C4-2B (cell line): ENCODE measurements at regions not wholly inside any gene's neighbourhood (a gene's known extent, or its start where the extent isn't known, plus 50 kb on each side); places are given as distances from the start of the nearest gene placed in this dataset.

Source experiments
- ZFX ChIP-seq: fragments of 450-650 bp; IDR thresholded peaks from 2 replicates; pipeline ENCODE4 v1.6.1; 2017
- TF ChIP-seq, protein P1 (sequence below): fragments of 450-650 bp; conservative IDR thresholded peaks from 2 replicates; pipeline ENCODE4 v1.5.1; 2017; ENCODE audit warnings: mild to moderate bottlenecking

DNA sequence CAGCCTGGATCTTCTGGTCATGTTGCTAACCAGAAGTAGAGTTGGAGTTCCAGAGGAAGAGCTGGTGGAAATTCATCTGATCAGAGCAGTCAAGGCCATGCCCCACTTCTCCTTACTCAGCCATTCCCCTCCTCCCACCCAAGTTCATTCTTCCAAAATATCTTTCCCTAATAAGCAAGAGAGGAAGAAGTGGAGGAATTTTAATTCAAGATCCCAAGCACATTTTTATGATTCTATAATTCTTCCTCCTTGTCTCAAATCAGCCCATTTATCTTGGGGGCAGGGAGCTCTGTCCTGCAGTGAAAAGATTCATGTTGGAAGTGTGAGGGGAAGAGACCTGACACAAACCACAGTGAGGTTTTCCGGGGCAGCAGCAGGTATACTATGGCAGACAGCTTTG is 85.0 kb upstream of the GALNT15 start:
- TF ChIP-seq, protein P1, sequence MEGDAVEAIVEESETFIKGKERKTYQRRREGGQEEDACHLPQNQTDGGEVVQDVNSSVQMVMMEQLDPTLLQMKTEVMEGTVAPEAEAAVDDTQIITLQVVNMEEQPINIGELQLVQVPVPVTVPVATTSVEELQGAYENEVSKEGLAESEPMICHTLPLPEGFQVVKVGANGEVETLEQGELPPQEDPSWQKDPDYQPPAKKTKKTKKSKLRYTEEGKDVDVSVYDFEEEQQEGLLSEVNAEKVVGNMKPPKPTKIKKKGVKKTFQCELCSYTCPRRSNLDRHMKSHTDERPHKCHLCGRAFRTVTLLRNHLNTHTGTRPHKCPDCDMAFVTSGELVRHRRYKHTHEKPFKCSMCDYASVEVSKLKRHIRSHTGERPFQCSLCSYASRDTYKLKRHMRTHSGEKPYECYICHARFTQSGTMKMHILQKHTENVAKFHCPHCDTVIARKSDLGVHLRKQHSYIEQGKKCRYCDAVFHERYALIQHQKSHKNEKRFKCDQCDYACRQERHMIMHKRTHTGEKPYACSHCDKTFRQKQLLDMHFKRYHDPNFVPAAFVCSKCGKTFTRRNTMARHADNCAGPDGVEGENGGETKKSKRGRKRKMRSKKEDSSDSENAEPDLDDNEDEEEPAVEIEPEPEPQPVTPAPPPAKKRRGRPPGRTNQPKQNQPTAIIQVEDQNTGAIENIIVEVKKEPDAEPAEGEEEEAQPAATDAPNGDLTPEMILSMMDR, result no peak
- no peak for TF ChIP-seq ZFX
